ENCODE measurements at regions not wholly inside any gene's neighbourhood (a gene's known extent, or its start where the extent isn't known, plus 50 kb on each side); places are given as distances from the start of the nearest gene placed in this dataset.

DNA sequence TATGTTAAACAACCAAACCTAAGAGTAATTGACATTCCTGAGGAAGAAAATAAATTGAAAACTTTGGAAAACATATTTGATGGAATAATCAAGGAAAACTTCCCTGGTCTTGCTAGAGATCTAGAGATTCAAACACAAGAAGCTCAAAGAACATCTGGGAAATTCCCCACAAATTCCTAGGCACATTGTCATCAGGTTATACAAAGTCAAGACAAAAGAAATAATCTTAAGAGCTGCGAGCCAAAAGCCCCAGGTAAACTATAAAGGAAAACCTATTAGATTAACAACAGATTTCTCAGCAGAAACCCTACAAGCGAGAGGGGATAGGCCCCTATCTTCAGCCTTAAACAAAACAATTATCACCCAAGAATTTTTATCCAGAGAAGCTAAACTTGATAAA is 1082.0 kb upstream of the IGFBP7 start:
- no peak for DNase-seq
- Mint-ChIP-seq H3K4me1 (peaks cover 22 to 25% of the 10 kb centered on the region in 2 experiments), H3K27ac (peak overlapping the region in 2 of 3 experiments; percentile 78 to 82; a peak in 5 of 7 replicates), H3K27me3 (ENCODE audit: low read depth) (no peaks in the 10 kb centered on the region), H3K36me3 (ENCODE audit: insufficient read depth in 1 of 3, low read depth in 3 of 3) (peaks cover 2 to 17% (median 5%) of the 10 kb centered on the region in 3 experiments; a peak in 4 of 7 replicates), H3K9me3 (no peaks in the 10 kb centered on the region; a peak in 2 of 5 replicates), H3K4me3 (no peak overlapping the region)
- Histone ChIP-seq H2BK12ac (ENCODE audit: insufficient read length, low read depth, low read length) (no peak overlapping the region), H3K27ac (ENCODE audit: insufficient read length, low read depth, low read length) (no peak overlapping the region), H2BK15ac (ENCODE audit: low read depth, low read length) (no peak overlapping the region), H4K5ac (ENCODE audit: insufficient read length, low read depth, low read length) (no peak overlapping the region), H3K9me3 (ENCODE audit: control insufficient read depth, low read depth, low read length) (no peaks in the 10 kb centered on the region), H3K56ac (ENCODE audit: insufficient read length, low read depth, low read length) (no peak overlapping the region), H4K91ac (ENCODE audit: insufficient read length, low read depth, low read length) (no peak overlapping the region), H3K79me1 (ENCODE audit: insufficient read depth, low read depth, low read length, poor library complexity, severe bottlenecking) (no peaks in the 10 kb centered on the region), H2BK5ac (ENCODE audit: insufficient read length, low read length) (no peak overlapping the region), H4K8ac (replicated peaks; ENCODE audit: insufficient read length, low read depth, low read length) (no peak overlapping the region), H2BK120ac (ENCODE audit: low read depth, low read length, poor library complexity, severe bottlenecking) (no peak overlapping the region), H3K4me1 (ENCODE audit: insufficient read depth, low read length) (no peaks in the 10 kb centered on the region), H4K20me1 (ENCODE audit: control insufficient read depth, insufficient read depth, insufficient read length) (no peaks in the 10 kb centered on the region), H2AFZ (ENCODE audit: low read length) (no peak overlapping the region), H3K9ac (ENCODE audit: extremely low read depth, insufficient read length, low read length) (no peak overlapping the region), H3K18ac (ENCODE audit: insufficient read length, low read depth, low read length) (no peak overlapping the region), H3K14ac (ENCODE audit: insufficient read depth, low read length) (no peak overlapping the region), H3K4me2 (ENCODE audit: insufficient read depth, insufficient read length, low read length) (no peak overlapping the region), H3K23me2 (ENCODE audit: insufficient read length, low read depth, low read length, poor library complexity, severe bottlenecking) (no peaks in the 10 kb centered on the region), H3K23ac (ENCODE audit: insufficient read length, low read depth, low read length) (no peak overlapping the region), H2AK5ac (ENCODE audit: insufficient read length, low read length) (no peak overlapping the region), H3K4ac (ENCODE audit: low read depth, low read length) (no peak overlapping the region), H3K79me2 (ENCODE audit: insufficient read depth, low read length) (no peaks in the 10 kb centered on the region), H3T11ph (ENCODE audit: low read length) (no peak overlapping the region), H3K27me3 (ENCODE audit: insufficient read depth, low read length) (no peaks in the 10 kb centered on the region), H2BK20ac (ENCODE audit: low read depth, low read length, poor library complexity, severe bottlenecking) (no peak overlapping the region)
- WGBS (ENCODE audit: extremely low coverage, insufficient read length, low lambda C conversion rate): no CpG with 5 or more reads among the region's 2 CpGs
- TF ChIP-seq, protein P1, sequence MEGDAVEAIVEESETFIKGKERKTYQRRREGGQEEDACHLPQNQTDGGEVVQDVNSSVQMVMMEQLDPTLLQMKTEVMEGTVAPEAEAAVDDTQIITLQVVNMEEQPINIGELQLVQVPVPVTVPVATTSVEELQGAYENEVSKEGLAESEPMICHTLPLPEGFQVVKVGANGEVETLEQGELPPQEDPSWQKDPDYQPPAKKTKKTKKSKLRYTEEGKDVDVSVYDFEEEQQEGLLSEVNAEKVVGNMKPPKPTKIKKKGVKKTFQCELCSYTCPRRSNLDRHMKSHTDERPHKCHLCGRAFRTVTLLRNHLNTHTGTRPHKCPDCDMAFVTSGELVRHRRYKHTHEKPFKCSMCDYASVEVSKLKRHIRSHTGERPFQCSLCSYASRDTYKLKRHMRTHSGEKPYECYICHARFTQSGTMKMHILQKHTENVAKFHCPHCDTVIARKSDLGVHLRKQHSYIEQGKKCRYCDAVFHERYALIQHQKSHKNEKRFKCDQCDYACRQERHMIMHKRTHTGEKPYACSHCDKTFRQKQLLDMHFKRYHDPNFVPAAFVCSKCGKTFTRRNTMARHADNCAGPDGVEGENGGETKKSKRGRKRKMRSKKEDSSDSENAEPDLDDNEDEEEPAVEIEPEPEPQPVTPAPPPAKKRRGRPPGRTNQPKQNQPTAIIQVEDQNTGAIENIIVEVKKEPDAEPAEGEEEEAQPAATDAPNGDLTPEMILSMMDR (conservative IDR thresholded peaks at IDR 0.05): no peak
